ENCODE measurements at regions not wholly inside any gene's neighbourhood (a gene's known extent, or its start where the extent isn't known, plus 50 kb on each side); places are given as distances from the start of the nearest gene placed in this dataset.

- DNase-seq, result no peak
Observed at GRCh38 chr1:228899421-228899956, 164.2 kb downstream of the RHOU start.

DNA sequence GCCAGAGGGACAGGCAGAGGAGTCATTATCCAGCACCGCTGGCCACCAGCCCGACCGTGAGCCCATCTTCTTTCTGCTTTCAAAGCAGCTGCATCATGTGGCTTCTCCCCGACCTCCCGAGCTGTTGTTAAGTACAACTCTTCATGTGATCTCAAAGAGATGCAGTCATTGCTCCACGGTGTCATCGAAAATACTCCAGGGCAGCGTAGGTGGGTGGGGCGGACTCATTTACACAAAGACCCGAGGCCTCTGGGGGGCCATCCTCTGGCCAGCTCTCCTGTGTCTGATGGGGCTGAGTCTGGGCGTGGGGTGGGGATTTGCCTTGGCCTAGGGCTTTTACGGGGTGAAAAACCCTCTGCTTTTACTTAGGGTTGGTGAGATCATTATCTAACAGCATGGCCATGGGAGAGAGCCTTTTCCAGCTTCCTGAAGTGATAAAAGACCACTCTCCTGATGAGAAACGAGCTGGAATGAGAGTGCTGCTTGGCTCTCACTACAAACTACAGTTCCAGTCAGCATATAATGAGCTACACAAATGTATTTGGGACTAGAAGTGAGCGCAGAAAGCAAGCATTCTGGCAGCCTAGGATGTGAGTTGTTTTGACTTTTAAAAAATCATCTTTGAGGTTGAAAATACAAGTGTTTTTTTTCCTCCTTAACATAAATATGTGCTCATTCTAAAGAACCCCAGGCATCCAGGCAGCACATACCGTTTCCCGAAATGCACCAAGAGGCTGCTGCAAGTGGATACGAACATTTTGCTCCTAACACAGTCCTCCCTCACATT lies 165.0 kb downstream of the RHOU start:
- peak; percentile 34 for DNase-seq

GRCh38 chr1:228900886-228901392 lies 165.7 kb downstream of the RHOU start:
- no peak for DNase-seq

GRCh38 chr1:228901936-228902681 lies 166.8 kb downstream of the RHOU start:
- DNase-seq, result no peak

DNA sequence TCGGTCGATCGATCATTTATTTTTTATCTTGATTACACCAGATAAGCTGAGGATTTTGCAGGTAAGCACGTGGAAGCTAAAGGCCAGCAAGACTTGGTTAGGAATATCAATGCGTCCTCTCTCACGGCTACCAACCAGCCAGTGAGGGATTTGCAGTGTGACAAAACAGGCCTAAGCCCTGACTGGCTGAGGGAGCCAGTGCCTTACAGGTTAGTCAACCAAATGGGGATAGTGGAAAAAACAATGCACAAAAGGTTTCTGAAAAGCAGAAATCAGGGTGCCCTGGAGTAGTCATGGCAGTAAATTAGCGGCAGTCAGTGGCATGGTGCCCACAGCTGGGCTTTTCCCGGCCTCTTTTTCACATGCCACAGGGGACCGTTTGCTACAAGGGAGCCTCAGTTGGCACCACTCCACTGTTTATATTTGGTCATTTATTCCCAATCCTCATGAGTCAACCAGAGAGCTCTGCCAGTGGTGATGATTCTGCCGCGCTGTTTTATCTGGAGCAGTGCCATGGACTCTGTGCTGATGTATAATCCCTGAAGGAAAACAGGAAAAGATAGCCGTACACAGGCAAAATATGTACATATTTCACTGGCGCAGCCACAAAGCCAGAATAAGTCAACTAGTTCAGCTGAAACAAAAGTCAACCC lies 167.6 kb downstream of the RHOU start:
- peak; percentile 99 for DNase-seq

- no peak for DNase-seq
Observed at GRCh38 chr1:228903434-228904071, 168.3 kb downstream of the RHOU start.

GRCh38 chr1:228904222-228904621 lies 168.9 kb downstream of the RHOU start:
- DNase-seq, result no peak

DNA sequence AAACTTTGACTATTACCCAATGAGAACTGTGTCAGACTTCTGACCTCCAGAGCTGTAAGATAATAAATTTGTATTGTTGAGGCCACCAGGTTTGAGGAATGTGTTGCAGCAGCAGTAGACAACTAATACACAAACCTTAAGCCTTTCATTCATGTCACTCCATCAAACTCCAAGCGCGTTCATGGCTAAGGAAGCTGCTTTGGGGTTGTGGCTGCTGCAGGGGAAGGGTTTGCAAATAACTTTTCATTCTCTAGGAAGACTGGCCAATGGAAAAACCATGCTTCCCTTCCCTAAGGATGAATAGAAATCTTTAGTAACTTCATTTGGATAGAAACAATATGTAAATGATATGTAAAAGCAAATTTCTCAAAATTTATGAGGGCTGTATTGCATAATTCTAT lies 170.4 kb downstream of the RHOU start:
- DNase-seq, result no peak

GRCh38 chr1:228906223-228906860 lies 171.1 kb downstream of the RHOU start:
- DNase-seq, result no peak

- DNase-seq, result no peak
Observed at GRCh38 chr1:228911225-228912210, 176.2 kb downstream of the RHOU start.

- no peak for DNase-seq
Observed at GRCh38 chr1:228913626-228914414, 178.5 kb downstream of the RHOU start.

DNA sequence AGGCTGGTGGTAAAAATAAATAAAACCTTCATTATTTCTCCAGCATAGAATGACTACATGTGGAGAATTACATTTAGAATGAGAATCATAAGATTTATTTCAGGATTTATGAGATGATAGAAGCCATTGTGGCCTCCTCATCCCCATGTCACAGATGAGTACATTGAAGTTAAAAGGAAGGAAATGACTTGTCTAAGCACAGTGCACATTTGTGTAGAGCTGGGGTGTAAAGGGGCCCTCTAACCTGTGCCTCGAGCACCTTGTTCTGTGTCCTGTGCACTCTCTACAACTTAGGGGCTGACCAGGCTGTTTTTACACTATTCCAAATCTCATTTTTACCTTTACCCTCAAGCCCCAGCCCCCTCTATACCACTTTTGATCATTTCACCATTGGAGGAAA lies 179.4 kb downstream of the RHOU start:
- no peak for DNase-seq

GRCh38 chr1:228917342-228917741 lies 182.1 kb downstream of the RHOU start:
- no peak for DNase-seq

GRCh38 chr1:228917755-228918154 lies 182.5 kb downstream of the RHOU start:
- DNase-seq, result no peak

DNA sequence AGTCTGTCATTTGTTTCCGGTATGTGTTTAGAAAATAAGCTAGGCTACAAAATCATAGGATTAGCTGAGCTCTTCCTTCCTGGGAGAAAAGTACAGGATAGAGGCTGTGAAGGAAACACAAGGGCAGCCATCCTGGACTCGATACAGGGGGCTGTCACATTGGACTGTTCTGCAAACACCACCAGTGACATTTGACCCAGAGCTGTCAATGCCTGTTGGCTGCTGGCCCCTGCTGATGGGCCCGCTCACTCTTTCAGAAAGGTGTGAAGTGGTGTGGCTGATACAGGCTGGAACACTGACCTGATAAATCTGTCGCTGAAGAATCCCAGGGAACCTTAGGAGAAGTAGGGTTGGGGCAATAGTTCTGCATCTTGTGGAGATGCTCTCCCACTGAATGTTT lies 183.1 kb downstream of the RHOU start:
- DNase-seq, result no peak

- no peak for DNase-seq
Observed at GRCh38 chr1:228919914-228920313, 184.6 kb downstream of the RHOU start.

DNA sequence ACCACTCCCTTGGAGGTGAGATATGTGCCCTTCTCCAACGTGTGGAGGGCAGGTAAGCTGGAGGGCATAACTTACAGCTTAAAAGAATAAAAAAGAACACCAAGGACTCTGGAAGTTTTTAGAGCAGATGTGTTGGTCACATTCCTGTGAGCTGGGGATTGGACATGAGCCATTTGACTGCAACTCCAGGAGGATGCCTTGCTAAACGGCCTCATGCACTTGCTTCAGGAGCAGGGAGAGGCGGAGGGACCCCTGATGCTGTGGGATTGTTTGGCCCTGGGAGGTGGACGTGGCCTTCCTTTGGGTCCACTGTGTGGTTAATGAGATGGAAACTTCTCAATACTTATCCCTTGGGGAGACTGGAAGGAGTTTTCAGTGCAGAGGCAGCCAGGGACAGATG lies 185.6 kb downstream of the RHOU start:
- DNase-seq, result no peak

- no peak for DNase-seq
Observed at GRCh38 chr1:228921481-228921880, 186.2 kb downstream of the RHOU start.

GRCh38 chr1:228922722-228923376 lies 187.6 kb downstream of the RHOU start:
- no peak for DNase-seq

All from NCI-H1092 treated with DMSO at 0.1 percent for 48 hours (cell line).